Transverse colon (tissue), 4 donors: ENCODE measurements at regions not wholly inside any gene's neighbourhood (a gene's known extent, or its start where the extent isn't known, plus 50 kb on each side); places are given as distances from the start of the nearest gene placed in this dataset.

Experiments
- CTCF ChIP-seq, 5 experiments: fragments of 200-600 bp in 3 of 5; fragments of 450-650 bp in 2 of 5; sonication (generic) in 3 of 5; IDR thresholded peaks; 1 replicate in 2 of 5; 2 replicates in 3 of 5; pipeline ENCODE4 v1.5.1; 2016 to 2017; ENCODE audit warnings: antibody characterized with exemption in 5 of 5, inconsistent platforms in 3 of 5, mild to moderate bottlenecking in 2 of 5, moderate library complexity in 1 of 5
- POLR2A ChIP-seq: fragments of 450-650 bp; IDR thresholded peaks from one replicate; pipeline ENCODE4 v1.6.1; 2016; ENCODE audit warnings: antibody characterized with exemption, mild to moderate bottlenecking, moderate library complexity
- POLR2AphosphoS5 ChIP-seq, 3 donors: sonication (generic); formaldehyde crosslinking; IDR thresholded peaks; one replicate each; pipeline ENCODE4 v1.6.1; 2016; ENCODE audit warnings: antibody characterized with exemption in 3 of 3

GRCh38 chr4:24114444-24114843 lies 224.6 kb upstream of the PPARGC1A start:
- no peak for TF ChIP-seq POLR2A
- TF ChIP-seq POLR2AphosphoS5 (IDR thresholded peaks at IDR 0.05), result no peak
- no peak for TF ChIP-seq CTCF (IDR thresholded peaks at IDR 0.05)
